ENCODE measurements at regions not wholly inside any gene's neighbourhood (a gene's known extent, or its start where the extent isn't known, plus 50 kb on each side); places are given as distances from the start of the nearest gene placed in this dataset.

DNA sequence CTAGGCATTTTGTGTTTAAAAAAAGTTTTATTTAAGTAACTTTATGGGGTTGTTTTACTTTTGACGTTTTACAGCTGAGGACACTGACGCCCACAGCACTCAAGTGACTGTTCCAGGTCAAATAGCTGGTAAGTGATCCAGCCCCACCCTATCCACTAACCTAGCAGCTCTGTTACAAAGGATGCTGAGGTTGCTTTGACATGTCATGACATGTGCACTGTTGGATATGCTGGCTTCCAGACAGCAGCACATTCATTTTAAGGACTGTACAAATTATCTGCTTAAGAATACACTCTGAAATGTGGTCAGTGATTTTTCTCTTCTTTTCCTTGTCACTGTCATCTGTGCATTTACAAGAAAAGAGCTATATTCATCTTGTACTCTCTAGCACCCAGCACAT is 417.5 kb downstream of the ZEB2 start:
- TF ChIP-seq RAD21 (IDR thresholded peaks at IDR 0.05) (no peak), FOXA1 (IDR thresholded peaks at IDR 0.05) (no peak)
- TF ChIP-seq, protein P1, sequence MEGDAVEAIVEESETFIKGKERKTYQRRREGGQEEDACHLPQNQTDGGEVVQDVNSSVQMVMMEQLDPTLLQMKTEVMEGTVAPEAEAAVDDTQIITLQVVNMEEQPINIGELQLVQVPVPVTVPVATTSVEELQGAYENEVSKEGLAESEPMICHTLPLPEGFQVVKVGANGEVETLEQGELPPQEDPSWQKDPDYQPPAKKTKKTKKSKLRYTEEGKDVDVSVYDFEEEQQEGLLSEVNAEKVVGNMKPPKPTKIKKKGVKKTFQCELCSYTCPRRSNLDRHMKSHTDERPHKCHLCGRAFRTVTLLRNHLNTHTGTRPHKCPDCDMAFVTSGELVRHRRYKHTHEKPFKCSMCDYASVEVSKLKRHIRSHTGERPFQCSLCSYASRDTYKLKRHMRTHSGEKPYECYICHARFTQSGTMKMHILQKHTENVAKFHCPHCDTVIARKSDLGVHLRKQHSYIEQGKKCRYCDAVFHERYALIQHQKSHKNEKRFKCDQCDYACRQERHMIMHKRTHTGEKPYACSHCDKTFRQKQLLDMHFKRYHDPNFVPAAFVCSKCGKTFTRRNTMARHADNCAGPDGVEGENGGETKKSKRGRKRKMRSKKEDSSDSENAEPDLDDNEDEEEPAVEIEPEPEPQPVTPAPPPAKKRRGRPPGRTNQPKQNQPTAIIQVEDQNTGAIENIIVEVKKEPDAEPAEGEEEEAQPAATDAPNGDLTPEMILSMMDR (IDR thresholded peaks at IDR 0.05; ENCODE audit: low read depth, low read length, missing input control), result no peak
- TF ChIP-seq, protein P2, sequence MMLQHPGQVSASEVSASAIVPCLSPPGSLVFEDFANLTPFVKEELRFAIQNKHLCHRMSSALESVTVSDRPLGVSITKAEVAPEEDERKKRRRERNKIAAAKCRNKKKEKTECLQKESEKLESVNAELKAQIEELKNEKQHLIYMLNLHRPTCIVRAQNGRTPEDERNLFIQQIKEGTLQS (IDR thresholded peaks at IDR 0.05), result no peak
